Spleen (tissue), 7 donors: ENCODE measurements at regions not wholly inside any gene's neighbourhood (a gene's known extent, or its start where the extent isn't known, plus 50 kb on each side); places are given as distances from the start of the nearest gene placed in this dataset.

Experiments
- POLR2A ChIP-seq, 3 donors: fragments of 450-650 bp; IDR thresholded peaks; one replicate each; pipeline ENCODE4 v1.5.1; 2017; ENCODE audit warnings: antibody characterized with exemption in 3 of 3, mild to moderate bottlenecking in 1 of 3
- TF ChIP-seq, protein P1 (sequence below), 11 experiments: fragments of 200-600 bp in 7 of 11; fragments of 450-650 bp in 4 of 11; sonication (generic) in 4 of 11; IDR thresholded peaks in 8 of 11; conservative IDR thresholded peaks in 3 of 11; 1 replicate in 7 of 11; 2 replicates in 4 of 11; pipeline versions ENCODE4 v1.4.0 to v1.8.0; 2016 to 2021; ENCODE audit warnings: antibody characterized with exemption in 11 of 11, inconsistent platforms in 4 of 11, mild to moderate bottlenecking in 1 of 11
- donor health status: DM: no; HTN: no; CAD: no; lungs with moderate emphysema.
- donor health status: DM: no; HTN: no; CAD: no.
- donor health status: DM: no; HTN: no; CAD: no.

DNA sequence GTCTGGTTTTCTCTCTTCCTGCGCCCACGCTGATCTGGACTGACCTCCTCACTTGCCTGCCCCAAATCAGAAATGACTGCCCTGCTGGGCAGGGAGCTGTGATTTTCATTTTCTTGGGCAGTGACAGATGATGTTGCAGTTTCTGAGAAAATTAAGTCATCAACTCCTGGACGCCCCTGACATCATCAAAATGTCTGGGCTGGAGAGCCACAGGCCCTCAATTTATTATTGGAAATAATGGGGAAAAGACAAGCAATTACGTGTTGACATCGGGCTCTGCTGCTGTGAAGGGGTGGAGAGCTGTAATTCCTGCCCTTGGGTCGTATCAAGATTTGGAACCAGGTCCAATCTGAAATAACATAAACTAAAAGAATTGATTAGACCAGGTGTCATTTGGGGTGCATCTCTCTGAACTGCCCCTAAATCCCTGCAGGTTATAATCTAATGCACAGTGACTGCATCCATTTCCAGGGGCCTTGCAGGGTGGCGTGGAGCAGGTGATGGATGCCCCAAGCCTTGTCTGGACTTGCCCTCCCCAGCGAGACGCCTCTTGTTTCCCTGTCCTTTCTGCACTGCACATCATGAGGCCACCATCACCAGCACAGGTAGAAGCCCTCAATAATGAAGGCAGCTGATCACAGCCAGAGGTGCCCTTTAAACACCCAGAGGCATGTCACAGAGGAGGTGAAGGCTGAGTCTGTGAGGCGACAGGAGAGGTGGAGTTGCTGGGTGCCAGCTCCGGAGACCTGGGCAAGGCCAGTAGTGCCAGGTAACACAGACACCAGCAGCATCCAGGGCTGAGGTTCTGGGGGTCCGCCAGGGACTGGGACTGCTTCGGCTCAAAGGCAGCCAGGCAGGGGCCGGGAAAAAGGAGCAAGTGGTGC, 98.7 kb downstream of the HTR5A start:
- no peak for TF ChIP-seq POLR2A (IDR thresholded peaks at IDR 0.05)
- TF ChIP-seq, protein P1, sequence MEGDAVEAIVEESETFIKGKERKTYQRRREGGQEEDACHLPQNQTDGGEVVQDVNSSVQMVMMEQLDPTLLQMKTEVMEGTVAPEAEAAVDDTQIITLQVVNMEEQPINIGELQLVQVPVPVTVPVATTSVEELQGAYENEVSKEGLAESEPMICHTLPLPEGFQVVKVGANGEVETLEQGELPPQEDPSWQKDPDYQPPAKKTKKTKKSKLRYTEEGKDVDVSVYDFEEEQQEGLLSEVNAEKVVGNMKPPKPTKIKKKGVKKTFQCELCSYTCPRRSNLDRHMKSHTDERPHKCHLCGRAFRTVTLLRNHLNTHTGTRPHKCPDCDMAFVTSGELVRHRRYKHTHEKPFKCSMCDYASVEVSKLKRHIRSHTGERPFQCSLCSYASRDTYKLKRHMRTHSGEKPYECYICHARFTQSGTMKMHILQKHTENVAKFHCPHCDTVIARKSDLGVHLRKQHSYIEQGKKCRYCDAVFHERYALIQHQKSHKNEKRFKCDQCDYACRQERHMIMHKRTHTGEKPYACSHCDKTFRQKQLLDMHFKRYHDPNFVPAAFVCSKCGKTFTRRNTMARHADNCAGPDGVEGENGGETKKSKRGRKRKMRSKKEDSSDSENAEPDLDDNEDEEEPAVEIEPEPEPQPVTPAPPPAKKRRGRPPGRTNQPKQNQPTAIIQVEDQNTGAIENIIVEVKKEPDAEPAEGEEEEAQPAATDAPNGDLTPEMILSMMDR (IDR thresholded peaks at IDR 0.05 in 8 of 11, conservative IDR thresholded peaks at IDR 0.05 in 3 of 11), result no peak
